HEK293 (cell line): ENCODE measurements at regions not wholly inside any gene's neighbourhood (a gene's known extent, or its start where the extent isn't known, plus 50 kb on each side); places are given as distances from the start of the nearest gene placed in this dataset.

Source experiments
- ZNF114 ChIP-seq: fragments of 450-650 bp; formaldehyde crosslinking; IDR thresholded peaks from 2 replicates; pipeline ENCODE4 v1.5.0; 2017; ENCODE audit warnings: missing biosample characterization, missing genetic modification characterization
- ZNF280D ChIP-seq: fragments of 450-650 bp; formaldehyde crosslinking; IDR thresholded peaks from 2 replicates; pipeline ENCODE4 v1.5.1; 2016; ENCODE audit warnings: missing biosample characterization, missing genetic modification characterization
- TF ChIP-seq, protein P1 (sequence below): fragments of 450-650 bp; formaldehyde crosslinking; IDR thresholded peaks from 2 replicates; pipeline ENCODE4 v1.5.1; 2016; ENCODE audit warnings: missing biosample characterization, missing genetic modification characterization

- TF ChIP-seq, protein P1, sequence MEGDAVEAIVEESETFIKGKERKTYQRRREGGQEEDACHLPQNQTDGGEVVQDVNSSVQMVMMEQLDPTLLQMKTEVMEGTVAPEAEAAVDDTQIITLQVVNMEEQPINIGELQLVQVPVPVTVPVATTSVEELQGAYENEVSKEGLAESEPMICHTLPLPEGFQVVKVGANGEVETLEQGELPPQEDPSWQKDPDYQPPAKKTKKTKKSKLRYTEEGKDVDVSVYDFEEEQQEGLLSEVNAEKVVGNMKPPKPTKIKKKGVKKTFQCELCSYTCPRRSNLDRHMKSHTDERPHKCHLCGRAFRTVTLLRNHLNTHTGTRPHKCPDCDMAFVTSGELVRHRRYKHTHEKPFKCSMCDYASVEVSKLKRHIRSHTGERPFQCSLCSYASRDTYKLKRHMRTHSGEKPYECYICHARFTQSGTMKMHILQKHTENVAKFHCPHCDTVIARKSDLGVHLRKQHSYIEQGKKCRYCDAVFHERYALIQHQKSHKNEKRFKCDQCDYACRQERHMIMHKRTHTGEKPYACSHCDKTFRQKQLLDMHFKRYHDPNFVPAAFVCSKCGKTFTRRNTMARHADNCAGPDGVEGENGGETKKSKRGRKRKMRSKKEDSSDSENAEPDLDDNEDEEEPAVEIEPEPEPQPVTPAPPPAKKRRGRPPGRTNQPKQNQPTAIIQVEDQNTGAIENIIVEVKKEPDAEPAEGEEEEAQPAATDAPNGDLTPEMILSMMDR = no peak
- TF ChIP-seq ZNF280D (no peak), ZNF114 (no peak)
Measured at GRCh38 chr1:87644579-87645190, 316.0 kb downstream of the LMO4 start.
